Caco-2 (cell line): ENCODE measurements at regions not wholly inside any gene's neighbourhood (a gene's known extent, or its start where the extent isn't known, plus 50 kb on each side); places are given as distances from the start of the nearest gene placed in this dataset.

Experiments
- BruUV-seq: library from RNA; stranded (reverse); fragments of 400-500 nt; replicated peaks from 2 replicates; lab custom pipeline; 2021; lab: Mats Ljungman, UMichigan
- CTCF ChIA-PET: fragments of 300-600 bp; sonication (Branson Sonifier 250); formaldehyde crosslinking; loops from one replicate; lab custom pipeline; 2022; ENCODE audit warnings: antibody characterized with exemption; lab: Charles Lee
- POLR2A ChIA-PET: fragments of 300-600 bp; sonication (Branson Sonifier 250); formaldehyde crosslinking; loops from one replicate; lab custom pipeline; 2022; ENCODE audit warnings: antibody characterized with exemption; lab: Charles Lee
- DNase-seq, 2 experiments: peaks; one replicate each; pipeline versions ENCODE4 v3.0.0 to v3.0.0-alpha.2; 2020 to 2022
- H3K27me3 ChIP-seq: replicated peaks from 2 replicates; pipeline ENCODE4 v1.6.0; 2011; ENCODE audit warnings: low read length; ENCODE audit not compliant: control insufficient read depth, insufficient read depth
- H3K36me3 ChIP-seq: 2 replicates; pipeline ENCODE4 v1.5.1; 2011; ENCODE audit warnings: low read length; ENCODE audit not compliant: control insufficient read depth, insufficient read depth
- H3K4me1 ChIP-seq: fragments of 250-450 bp; sonication (Bioruptor Pico); 2 replicates; pipeline ENCODE4 v1.5.1; 2020; ENCODE audit warnings: mild to moderate bottlenecking
- H3K4me3 ChIP-seq: 2 replicates; pipeline ENCODE4 v1.5.1; 2011; ENCODE audit warnings: low read depth, mild to moderate bottlenecking, control low read depth, low read length
- H3K9me3 ChIP-seq: fragments of 250-450 bp; sonication (Bioruptor Pico); 2 replicates; pipeline ENCODE4 v1.5.1; 2020; ENCODE audit warnings: mild to moderate bottlenecking, moderate library complexity
- H3K27ac Mint-ChIP-seq: one replicate; pipeline ENCODE4 v1.8.0; 2022; ENCODE audit warnings: mixed read lengths; ENCODE audit not compliant: unreplicated experiment
- H3K27me3 Mint-ChIP-seq: one replicate; pipeline ENCODE4 v1.8.0; 2022; ENCODE audit warnings: mixed read lengths; ENCODE audit not compliant: insufficient read depth, unreplicated experiment
- H3K36me3 Mint-ChIP-seq: one replicate; pipeline ENCODE4 v1.8.0; 2022; ENCODE audit warnings: mild to moderate bottlenecking, mixed read lengths; ENCODE audit not compliant: insufficient read depth, unreplicated experiment
- H3K4me1 Mint-ChIP-seq: one replicate; pipeline ENCODE4 v1.8.0; 2022; ENCODE audit warnings: low read depth, mixed read lengths; ENCODE audit not compliant: unreplicated experiment
- H3K4me3 Mint-ChIP-seq: one replicate; pipeline ENCODE4 v1.8.0; 2022; ENCODE audit warnings: mild to moderate bottlenecking, moderate library complexity, mixed read lengths; ENCODE audit not compliant: unreplicated experiment
- H3K9me3 Mint-ChIP-seq: one replicate; pipeline ENCODE4 v1.8.0; 2022; ENCODE audit warnings: mixed read lengths; ENCODE audit not compliant: unreplicated experiment
- CTCF ChIP-seq, 2 experiments: fragments of 200-600 bp in 1 of 2; IDR thresholded peaks; 1 replicate in 1 of 2; 2 replicates in 1 of 2; pipeline versions ENCODE4 v1.5.1 to v1.8.0; 2011 to 2022; ENCODE audit warnings: antibody characterized with exemption in 1 of 2, control low read depth in 1 of 2, inconsistent platforms in 1 of 2, low read depth in 1 of 2, low read length in 1 of 2, mild to moderate bottlenecking in 1 of 2, moderate library complexity in 1 of 2; ENCODE audit not compliant: insufficient read depth in 1 of 2, severe bottlenecking in 1 of 2, unreplicated experiment in 1 of 2
- intact Hi-C: fragments of 100-400 bp; cut with micrococcal nuclease; formaldehyde crosslinking; loops from one replicate; pipeline ENCODE4 v1.10.0; 2022; ENCODE audit not compliant: unreplicated experiment

DNA sequence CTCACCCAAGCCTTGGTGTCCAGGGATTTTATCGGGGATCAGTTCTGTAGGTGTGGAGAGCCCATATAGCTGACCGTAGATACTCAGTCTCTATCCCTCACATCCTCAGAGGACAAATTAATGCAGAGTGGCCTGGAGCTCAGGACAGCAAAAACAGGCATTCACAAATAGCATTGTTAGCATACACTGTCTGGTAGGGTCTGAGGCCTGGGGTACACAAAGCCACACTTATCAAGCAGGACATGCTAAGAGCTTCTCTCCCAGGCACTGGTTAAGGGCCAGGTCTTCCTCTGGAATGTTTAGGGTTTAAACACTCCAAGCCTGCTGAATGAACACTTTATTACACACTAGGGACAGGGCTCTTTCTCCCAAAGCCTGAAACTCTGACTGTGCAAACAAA lies 253.2 kb downstream of the NEDD1 start:
- no TSS peak for BruUV-seq
- Histone ChIP-seq H3K27me3 (no peaks in the 10 kb centered on the region), H3K36me3 (no peaks in the 10 kb centered on the region)

GRCh38 chr12:97162173-97162572 lies 255.1 kb downstream of the NEDD1 start:
- POLR2A ChIA-PET = no interaction called here
- Mint-ChIP-seq H3K36me3 (no peaks in the 10 kb centered on the region), H3K9me3 (no peaks in the 10 kb centered on the region), H3K27me3 (no peaks in the 10 kb centered on the region), H3K4me1 (peaks cover 7% of the 10 kb centered on the region), H3K4me3 (no peak overlapping the region), H3K27ac (no peak overlapping the region)
- intact Hi-C loops = no loop called here
- H3K36me3 ChIP-seq = no peaks in the 10 kb centered on the region
- BruUV-seq = no TSS peak
- TF ChIP-seq CTCF (IDR thresholded peaks at IDR 0.05; ENCODE audit: insufficient read depth in 1 of 2, low read depth in 1 of 2, low read length in 1 of 2, severe bottlenecking in 1 of 2, unreplicated experiment in 1 of 2) = no peak
- no peaks in the 10 kb centered on the region for H3K4me1 ChIP-seq
- no peaks in the 10 kb centered on the region for H3K27me3 ChIP-seq
- CTCF ChIA-PET = no interaction called here
- no peak overlapping the region for H3K4me3 ChIP-seq
- no peak for DNase-seq
- H3K9me3 ChIP-seq = no peaks in the 10 kb centered on the region

More for the DNA sequence above, 253.2 kb downstream of the NEDD1 start:
- intact Hi-C loops = no loop called here
- Mint-ChIP-seq H3K27ac (no peak overlapping the region), H3K9me3 (peaks cover 7% of the 10 kb centered on the region), H3K4me1 (peaks cover 7% of the 10 kb centered on the region), H3K4me3 (no peak overlapping the region), H3K27me3 (no peaks in the 10 kb centered on the region), H3K36me3 (no peaks in the 10 kb centered on the region)
- CTCF ChIA-PET = no interaction called here
- DNase-seq = no peak
- no peaks in the 10 kb centered on the region for H3K9me3 ChIP-seq
- no peak for TF ChIP-seq CTCF (IDR thresholded peaks at IDR 0.05; ENCODE audit: insufficient read depth in 1 of 2, low read depth in 1 of 2, low read length in 1 of 2, severe bottlenecking in 1 of 2, unreplicated experiment in 1 of 2)
- POLR2A ChIA-PET = no interaction called here
- no peaks in the 10 kb centered on the region for H3K4me1 ChIP-seq
- no peak overlapping the region for H3K4me3 ChIP-seq

GRCh38 chr12:97164936-97165335 lies 257.9 kb downstream of the NEDD1 start:
- no peaks in the 10 kb centered on the region for H3K27me3 ChIP-seq
- no peak overlapping the region for H3K27ac Mint-ChIP-seq
- no peaks in the 10 kb centered on the region for H3K27me3 Mint-ChIP-seq
- no peaks in the 10 kb centered on the region for H3K4me1 ChIP-seq
- no TSS peak for BruUV-seq
- no peak for TF ChIP-seq CTCF (IDR thresholded peaks at IDR 0.05; ENCODE audit: insufficient read depth in 1 of 2, low read depth in 1 of 2, low read length in 1 of 2, severe bottlenecking in 1 of 2, unreplicated experiment in 1 of 2)
- no peaks in the 10 kb centered on the region for H3K4me1 Mint-ChIP-seq
- H3K9me3 ChIP-seq = no peaks in the 10 kb centered on the region
- intact Hi-C loops = no loop called here
- no peak overlapping the region for H3K4me3 ChIP-seq
- H3K36me3 Mint-ChIP-seq = no peaks in the 10 kb centered on the region
- DNase-seq = no peak
- H3K4me3 Mint-ChIP-seq = no peak overlapping the region
- ChIA-PET CTCF (no interaction called here), POLR2A (interaction anchor here (0.6 kb wide), 1 partner anchor 16 kb away, joined by 10 read pairs; no protein-coding TSS in a partner anchor)
- no peaks in the 10 kb centered on the region for H3K9me3 Mint-ChIP-seq
- H3K36me3 ChIP-seq = no peaks in the 10 kb centered on the region
